HG03066 (cell line): ENCODE measurements at regions not wholly inside any gene's neighbourhood (a gene's known extent, or its start where the extent isn't known, plus 50 kb on each side); places are given as distances from the start of the nearest gene placed in this dataset.

Experiments
- ATAC-seq: cut with Tn5 transposase; IDR thresholded peaks from one replicate; pipeline ENCODE4 v1.9.1; 2021; ENCODE audit warnings: low read depth; ENCODE audit not compliant: unreplicated experiment

DNA sequence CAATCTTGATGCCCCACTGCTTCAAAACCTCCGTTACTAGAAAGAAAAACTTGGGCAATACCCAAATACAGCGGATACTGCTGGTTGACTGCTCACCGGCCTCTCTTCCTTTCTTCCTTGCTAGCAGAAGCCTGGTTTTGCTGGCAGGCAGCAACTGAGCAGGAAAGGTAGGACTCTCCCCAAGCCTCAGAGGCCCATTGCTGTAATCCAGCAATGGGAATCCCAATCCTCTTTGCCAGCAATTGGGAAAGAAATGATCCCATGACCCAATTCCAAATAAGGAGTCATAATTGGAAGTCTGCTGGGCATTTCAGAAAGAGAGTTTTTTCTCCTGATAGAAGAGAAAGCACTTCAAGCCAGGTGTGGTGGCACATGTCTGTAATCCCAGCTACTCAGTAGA, 394.5 kb downstream of the BCOR start:
- ATAC-seq: no peak

DNA sequence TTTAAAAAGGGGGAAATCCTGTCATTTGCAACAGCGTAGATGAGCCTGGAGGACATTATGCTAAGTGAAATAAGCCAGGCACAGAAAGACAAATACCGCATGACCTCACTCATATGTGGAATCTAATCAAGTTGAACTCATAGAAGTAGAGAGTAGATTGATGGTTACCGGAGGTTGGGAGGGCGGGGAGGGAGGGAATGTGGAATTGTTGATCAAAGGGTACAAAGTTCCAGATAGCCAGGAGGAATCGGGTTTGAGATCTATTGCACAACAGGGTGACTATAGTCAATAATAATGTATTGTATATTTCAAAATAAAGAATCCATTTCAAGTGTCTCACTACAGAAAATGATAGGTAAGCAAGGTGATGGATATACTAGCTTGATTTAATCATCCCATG, 393.2 kb downstream of the BCOR start:
- no peak for ATAC-seq

DNA sequence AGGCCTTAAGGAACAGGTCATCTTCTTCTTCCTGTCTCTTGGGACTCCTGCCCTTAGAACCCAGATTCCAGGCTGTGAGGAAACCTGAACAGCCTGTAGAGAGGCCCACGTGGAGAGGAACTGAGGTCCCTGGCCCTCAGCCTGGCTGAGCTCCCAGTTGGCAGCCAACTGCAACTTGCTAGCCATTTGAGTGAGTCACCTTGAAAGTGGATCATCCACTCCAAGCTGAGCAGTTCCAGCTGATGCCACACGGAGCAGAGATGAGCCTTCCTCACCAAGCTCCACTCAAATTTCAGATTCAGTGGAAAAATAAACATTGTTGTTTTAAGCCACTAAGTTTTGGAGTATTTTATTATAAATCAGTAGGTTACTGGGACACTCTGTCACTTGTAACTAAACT, 392.5 kb downstream of the BCOR start:
- ATAC-seq: no peak

- ATAC-seq: no peak
Observed at GRCh38 chrX:39709364-39709763, 388.4 kb downstream of the BCOR start.

- ATAC-seq: no peak
Observed at GRCh38 chrX:39709812-39710211, 387.9 kb downstream of the BCOR start.

DNA sequence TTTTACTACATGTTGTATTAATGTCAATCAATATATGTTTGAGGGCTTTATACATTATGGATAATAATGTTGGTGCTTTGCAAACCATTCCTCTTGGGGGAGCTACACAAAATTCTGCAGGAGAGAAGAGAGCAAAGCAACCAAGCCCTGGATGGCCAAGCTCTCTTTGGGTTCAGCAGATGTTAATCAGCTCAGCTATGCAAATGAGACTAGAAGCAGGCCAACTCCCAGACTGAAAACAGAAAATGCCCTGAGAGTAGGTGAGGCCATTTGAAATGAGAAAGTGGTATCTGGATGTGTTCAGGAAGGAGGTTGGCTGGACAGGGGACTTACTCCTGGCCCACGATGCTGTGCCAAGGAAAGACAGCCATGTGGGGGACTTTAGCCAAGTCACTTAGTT, 387.0 kb downstream of the BCOR start:
- ATAC-seq: no peak

GRCh38 chrX:39714471-39714870, 383.3 kb downstream of the BCOR start:
- no peak for ATAC-seq

GRCh38 chrX:39716401-39716800, 381.4 kb downstream of the BCOR start:
- ATAC-seq: no peak

DNA sequence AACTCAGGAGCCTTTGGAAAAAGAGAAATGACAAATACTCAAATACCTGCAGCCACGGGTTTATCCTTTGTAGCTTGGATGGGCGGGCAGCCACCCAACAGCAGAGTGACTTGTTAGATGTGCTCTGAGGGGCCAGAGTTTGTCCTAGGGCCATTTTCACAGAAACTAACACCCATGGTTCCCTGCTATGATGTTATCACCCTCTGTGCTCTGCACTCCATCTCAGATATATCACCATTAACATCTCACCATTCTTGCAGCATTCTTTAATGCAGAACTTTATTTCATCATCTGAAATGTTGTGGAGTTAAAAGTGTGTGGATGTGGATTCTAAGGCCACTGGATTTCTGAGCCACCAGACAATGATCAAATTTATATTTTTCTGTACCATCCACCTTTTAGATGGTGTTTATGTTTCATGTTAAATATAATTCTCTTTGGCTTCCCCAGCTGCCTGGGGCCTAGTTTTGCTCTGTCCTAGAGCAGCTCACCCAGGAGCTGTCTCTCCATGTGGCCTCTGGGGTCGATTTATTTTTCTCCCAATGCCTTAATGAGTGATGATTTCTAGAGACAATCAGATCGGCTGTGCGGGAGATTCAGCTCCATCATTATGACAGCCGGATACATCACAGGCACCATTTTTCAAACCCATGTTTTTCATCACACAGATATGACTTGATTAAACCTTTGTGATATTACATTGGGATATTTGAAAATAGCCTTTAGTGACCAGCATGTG, 380.8 kb downstream of the BCOR start:
- ATAC-seq: no peak

DNA sequence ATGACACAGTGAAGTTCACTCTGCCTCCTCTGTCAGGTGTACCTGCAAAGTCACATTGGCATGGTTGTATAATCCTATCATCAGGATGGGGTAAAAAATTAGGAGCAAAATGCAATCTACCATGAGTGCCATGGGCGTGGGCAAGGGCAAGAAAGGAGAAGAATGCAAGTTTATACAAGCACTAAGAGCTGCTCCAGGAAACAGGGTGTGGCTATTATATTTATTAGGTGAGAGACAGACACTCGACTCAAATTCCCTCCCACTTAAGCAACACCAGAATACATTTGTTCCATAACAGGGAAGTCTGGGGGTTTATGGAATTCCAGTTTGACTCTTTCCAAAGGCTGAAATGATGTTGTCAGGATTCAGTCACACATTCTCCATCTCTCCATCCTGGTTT, 378.8 kb downstream of the BCOR start:
- ATAC-seq: no peak

DNA sequence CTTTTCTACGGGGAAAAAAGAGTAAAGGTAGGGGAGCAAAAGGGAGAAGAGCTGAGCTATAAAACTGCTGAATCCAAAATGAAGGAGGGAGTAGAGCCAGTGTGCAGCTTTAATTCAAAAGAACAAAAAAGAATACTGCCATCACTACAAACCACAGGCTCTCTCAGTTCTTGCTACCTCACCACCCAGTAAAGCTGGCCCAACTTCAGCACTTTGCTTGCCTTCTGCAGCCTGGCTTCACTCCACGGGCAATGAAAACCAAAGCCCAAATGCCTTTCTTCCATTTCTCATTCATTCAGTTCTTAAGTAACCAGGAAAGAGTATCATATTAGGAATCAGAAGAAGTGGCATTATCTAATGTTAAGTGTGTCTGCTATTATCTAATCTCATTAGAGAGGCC, 376.8 kb downstream of the BCOR start:
- no peak for ATAC-seq

GRCh38 chrX:39721566-39722279, 376.0 kb downstream of the BCOR start:
- no peak for ATAC-seq

GRCh38 chrX:39724544-39724943, 373.2 kb downstream of the BCOR start:
- ATAC-seq: no peak

DNA sequence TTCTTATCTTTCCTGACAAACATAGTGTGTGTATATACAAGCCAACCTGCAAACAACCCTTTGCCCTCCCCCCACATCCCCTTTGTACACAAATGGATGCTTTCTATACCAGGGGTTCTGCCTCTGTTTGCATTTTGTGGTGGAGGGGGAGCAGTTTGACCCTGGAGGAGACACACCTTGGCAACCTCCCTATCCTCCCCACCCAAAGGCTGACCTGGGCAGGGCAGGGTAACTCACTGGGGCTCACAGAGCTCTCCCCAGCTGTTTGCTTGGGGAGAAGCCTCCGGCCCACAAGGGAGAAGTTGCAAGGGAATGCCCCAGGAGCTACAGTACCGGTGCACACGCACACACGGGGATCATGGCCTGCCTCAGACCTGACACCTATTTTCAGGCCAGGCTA, 372.6 kb downstream of the BCOR start:
- ATAC-seq: no peak

DNA sequence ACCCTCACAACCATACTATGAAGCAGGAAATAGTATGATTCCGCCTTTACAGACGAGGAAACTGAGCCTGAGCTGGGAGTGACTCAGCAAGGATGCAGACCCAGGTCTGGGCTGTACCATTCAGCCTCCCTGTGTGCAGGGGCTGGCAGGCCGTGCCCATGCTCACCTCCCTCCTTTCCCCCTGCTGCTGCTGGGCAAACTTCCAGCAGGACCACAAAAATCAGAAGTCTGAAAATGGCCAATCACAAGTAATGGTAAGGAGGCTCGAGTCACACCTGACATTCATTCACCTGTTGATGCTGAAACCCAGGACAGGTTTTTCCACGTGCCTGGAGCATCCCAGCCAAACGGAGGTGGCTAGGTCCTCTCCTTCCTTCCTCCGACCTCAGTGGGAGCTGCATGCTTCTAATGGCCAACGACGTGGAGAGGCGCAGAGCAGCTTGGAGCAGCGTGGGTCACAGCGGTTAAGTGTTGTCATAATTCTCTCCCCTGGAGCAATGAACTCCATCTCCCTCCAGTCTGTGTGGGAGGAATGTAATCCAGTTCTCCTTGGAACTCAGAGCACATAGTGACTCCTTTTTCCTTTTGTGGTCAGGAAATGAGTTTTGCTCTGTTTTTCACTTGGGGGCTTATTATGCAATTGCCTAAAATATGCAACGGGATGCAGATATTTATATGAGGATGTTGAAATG, 371.7 kb downstream of the BCOR start:
- no peak for ATAC-seq

DNA sequence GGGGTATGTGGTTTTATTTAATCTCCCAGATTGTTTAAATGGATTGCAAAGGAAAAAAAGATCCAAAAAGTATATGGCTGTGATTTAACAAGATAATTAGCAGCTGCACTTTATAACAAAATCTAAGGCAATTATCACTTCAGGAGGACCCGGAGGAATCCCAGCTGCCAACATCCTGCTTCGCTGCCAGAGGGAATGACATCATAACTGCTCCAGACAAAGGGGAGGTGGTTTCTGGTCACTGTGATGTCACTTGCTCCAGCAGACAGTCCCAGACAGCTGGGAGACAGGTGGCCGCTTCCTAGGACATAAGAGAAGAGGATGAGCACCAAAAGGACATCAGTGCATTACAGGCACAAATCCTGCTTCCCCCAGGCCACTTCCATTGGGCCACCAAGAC, 371.0 kb downstream of the BCOR start:
- no peak for ATAC-seq

DNA sequence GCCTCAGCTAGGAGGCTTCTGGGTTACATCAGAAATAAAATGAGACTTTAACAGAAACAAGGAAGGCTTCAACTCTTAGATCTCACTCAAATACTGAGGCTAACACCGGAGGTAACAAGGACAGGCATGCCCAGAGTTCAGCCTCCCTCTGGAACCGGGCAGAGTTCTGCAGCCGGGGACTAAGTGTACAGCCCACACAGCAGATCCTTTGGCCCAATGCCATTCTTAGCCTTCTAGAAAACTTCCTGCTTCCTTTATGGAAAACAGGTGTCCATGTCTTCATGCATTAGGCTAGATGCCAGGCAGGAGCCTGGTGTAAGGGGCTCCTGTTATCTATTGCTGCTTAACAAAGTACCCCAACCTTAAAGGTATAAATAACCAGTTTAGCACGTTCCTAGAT, 369.7 kb downstream of the BCOR start:
- no peak for ATAC-seq

GRCh38 chrX:39728852-39729598, 368.7 kb downstream of the BCOR start:
- ATAC-seq: no peak

GRCh38 chrX:39729981-39730661, 367.6 kb downstream of the BCOR start:
- no peak for ATAC-seq

GRCh38 chrX:39730662-39731329, 367.0 kb downstream of the BCOR start:
- ATAC-seq: no peak
